DND-41 (cell line): ENCODE measurements at regions not wholly inside any gene's neighbourhood (a gene's known extent, or its start where the extent isn't known, plus 50 kb on each side); places are given as distances from the start of the nearest gene placed in this dataset.

Experiments
- CTCF ChIP-seq: IDR thresholded peaks from 2 replicates; pipeline ENCODE4 v1.5.1; 2012; ENCODE audit warnings: borderline replicate concordance, low read length, moderate library complexity, mild to moderate bottlenecking; ENCODE audit not compliant: poor library complexity, severe bottlenecking; ENCODE audit errors: extremely low read depth
- EZH2 ChIP-seq: IDR thresholded peaks from 3 replicates; pipeline ENCODE4 v1.6.1; 2012; ENCODE audit warnings: borderline replicate concordance, low read depth, mild to moderate bottlenecking, moderate library complexity, low read length, inconsistent platforms; ENCODE audit not compliant: severe bottlenecking

- TF ChIP-seq CTCF (no peak), EZH2 (no peak)
Observed at GRCh38 chr2:150212722-150213171, 274.7 kb downstream of the RND3 start.
